GM23338 (cell line): ENCODE measurements at regions not wholly inside any gene's neighbourhood (a gene's known extent, or its start where the extent isn't known, plus 50 kb on each side); places are given as distances from the start of the nearest gene placed in this dataset.

ENCODE experiments used
- ATAC-seq: fragments of 200-7000 bp; cut with Tn5 transposase; 3 replicates; pipeline ENCODE4 v1.9.1; 2020
- DNase-seq: peaks from one replicate; pipeline ENCODE4 v3.0.0-alpha.2; 2015; ENCODE audit warnings: low spot score
- H2AFZ ChIP-seq: fragments of 200-600 bp; sonication (generic); 2 replicates; pipeline ENCODE4 v1.8.0; 2016; ENCODE audit warnings: antibody characterized with exemption, mild to moderate bottlenecking, moderate library complexity
- H3F3A ChIP-seq: fragments of 200-600 bp; sonication (generic); replicated peaks from 2 replicates; pipeline ENCODE4 v1.8.0; 2017; ENCODE audit warnings: antibody characterized with exemption, mixed run types, low read depth
- H3K27ac ChIP-seq: fragments of 200-600 bp; sonication (generic); 2 replicates; pipeline ENCODE4 v1.6.1; 2016; ENCODE audit warnings: low read depth
- H3K27me3 ChIP-seq: fragments of 200-600 bp; sonication (generic); 2 replicates; pipeline ENCODE4 v1.8.0; 2016; ENCODE audit warnings: mild to moderate bottlenecking, mixed run types, moderate library complexity; ENCODE audit not compliant: insufficient read depth
- H3K36me3 ChIP-seq: fragments of 200-600 bp; sonication (generic); 2 replicates; pipeline ENCODE4 v1.8.0; 2016; ENCODE audit warnings: mild to moderate bottlenecking; ENCODE audit not compliant: insufficient read depth
- H3K4me1 ChIP-seq: fragments of 200-600 bp; sonication (generic); 2 replicates; pipeline ENCODE4 v1.8.0; 2016; ENCODE audit warnings: mild to moderate bottlenecking, moderate library complexity; ENCODE audit not compliant: insufficient read depth
- H3K4me2 ChIP-seq: fragments of 200-600 bp; sonication (generic); 2 replicates; pipeline ENCODE4 v1.7.1; 2017; ENCODE audit warnings: mixed run types
- H3K4me3 ChIP-seq: fragments of 200-600 bp; sonication (generic); 2 replicates; pipeline ENCODE4 v1.6.1; 2016; ENCODE audit warnings: mixed run types
- H3K79me2 ChIP-seq: fragments of 200-600 bp; sonication (generic); replicated peaks from 2 replicates; pipeline ENCODE4 v1.8.0; 2017; ENCODE audit warnings: mild to moderate bottlenecking; ENCODE audit not compliant: insufficient read depth
- H3K9me2 ChIP-seq: fragments of 200-600 bp; sonication (generic); 2 replicates; pipeline ENCODE4 v1.8.0; 2017; ENCODE audit not compliant: insufficient read depth
- H4K20me1 ChIP-seq: fragments of 200-600 bp; sonication (generic); replicated peaks from 2 replicates; pipeline ENCODE4 v1.8.0; 2017; ENCODE audit warnings: mild to moderate bottlenecking; ENCODE audit not compliant: insufficient read depth
- H3K27ac Mint-ChIP-seq: 2 replicates; pipeline ENCODE4 v1.8.0; 2020; ENCODE audit warnings: inconsistent platforms, mild to moderate bottlenecking, moderate library complexity, mixed read lengths
- H3K27me3 Mint-ChIP-seq: 3 replicates; pipeline ENCODE4 v1.8.0; 2022; ENCODE audit warnings: low read depth, mild to moderate bottlenecking, moderate library complexity, mixed read lengths, inconsistent platforms; ENCODE audit not compliant: insufficient read depth, poor library complexity
- H3K36me3 Mint-ChIP-seq: 3 replicates; pipeline ENCODE4 v1.8.0; 2021; ENCODE audit warnings: low read depth, mild to moderate bottlenecking, inconsistent platforms, moderate library complexity, mixed read lengths
- H3K4me1 Mint-ChIP-seq: 3 replicates; pipeline ENCODE4 v1.8.0; 2020; ENCODE audit warnings: mild to moderate bottlenecking, inconsistent platforms, mixed read lengths
- H3K4me3 Mint-ChIP-seq: 3 replicates; pipeline ENCODE4 v1.8.0; 2021; ENCODE audit warnings: moderate library complexity, mild to moderate bottlenecking, inconsistent platforms, mixed read lengths
- H3K9me3 Mint-ChIP-seq: 3 replicates; pipeline ENCODE4 v1.8.0; 2020; ENCODE audit warnings: moderate library complexity, mild to moderate bottlenecking, inconsistent platforms, mixed read lengths
- CREB1 ChIP-seq: fragments of 250-450 bp; sonication (Bioruptor Pico); IDR thresholded peaks from 2 replicates; pipeline ENCODE4 v1.5.0; 2020; ENCODE audit warnings: low read depth, mild to moderate bottlenecking, moderate library complexity
- CTCF ChIP-seq, 2 experiments: fragments of 200-600 bp in 1 of 2; sonication (generic) in 1 of 2; conservative IDR thresholded peaks; 2 replicates each; pipeline versions ENCODE4 v1.5.1 to v1.6.1; 2016 to 2017; ENCODE audit warnings: antibody characterized with exemption in 2 of 2, low read depth in 2 of 2, mild to moderate bottlenecking in 2 of 2, moderate library complexity in 1 of 2
- ETS1 ChIP-seq: IDR thresholded peaks from 2 replicates; pipeline ENCODE4 v1.6.1; 2016; ENCODE audit warnings: antibody characterized with exemption
- EZH2 ChIP-seq: fragments of 200-600 bp; sonication (generic); IDR thresholded peaks from one replicate; pipeline ENCODE4 v1.8.0; 2017; ENCODE audit warnings: antibody characterized with exemption, mild to moderate bottlenecking, low read depth; ENCODE audit not compliant: unreplicated experiment
- EZH2phosphoT487 ChIP-seq: fragments of 200-600 bp; sonication (generic); IDR thresholded peaks from one replicate; pipeline ENCODE4 v1.8.1; 2018; ENCODE audit warnings: antibody characterized with exemption; ENCODE audit not compliant: unreplicated experiment
- JUNB ChIP-seq: IDR thresholded peaks from one replicate; pipeline ENCODE4 v1.6.1; 2016; ENCODE audit warnings: antibody characterized with exemption; ENCODE audit not compliant: unreplicated experiment
- REST ChIP-seq: IDR thresholded peaks from one replicate; pipeline ENCODE4 v1.6.1; 2018; ENCODE audit warnings: antibody characterized with exemption; ENCODE audit not compliant: unreplicated experiment
- STAT1 ChIP-seq: IDR thresholded peaks from one replicate; pipeline ENCODE4 v1.6.1; 2016; ENCODE audit warnings: antibody characterized with exemption; ENCODE audit not compliant: unreplicated experiment
- ZNF331 ChIP-seq: fragments of 250-450 bp; sonication (Bioruptor Pico); IDR thresholded peaks from 2 replicates; pipeline ENCODE4 v1.5.0; 2020; ENCODE audit warnings: low read depth, mild to moderate bottlenecking, moderate library complexity

GRCh38 chr2:16113568-16113967 is 173.2 kb downstream of the MYCN start (continued):
- TF ChIP-seq JUNB (no peak), STAT1 (no peak), EZH2 (no peak), CTCF (conservative IDR thresholded peaks at IDR 0.05; ENCODE audit: low read depth in 2 of 2) (no peak), ZNF331 (CRISPR knock-in tag) (no peak)

- H2AFZ ChIP-seq = no peak overlapping the region
- H3K4me3 Mint-ChIP-seq = no peak overlapping the region
- no peak overlapping the region for H3K27ac ChIP-seq
- H3K9me3 Mint-ChIP-seq = no peaks in the 10 kb centered on the region; the same call in 2 of the 3 replicates
- no peaks in the 10 kb centered on the region for H3K27me3 ChIP-seq
- H3K4me1 Mint-ChIP-seq = peaks cover 26% of the 10 kb centered on the region
- H3K36me3 ChIP-seq = no peaks in the 10 kb centered on the region
- no peaks in the 10 kb centered on the region for H3F3A ChIP-seq
- ATAC-seq = no peak
- DNase-seq = no peak
- no peak overlapping the region for H3K4me3 ChIP-seq
- H3K4me1 ChIP-seq = peaks cover 9% of the 10 kb centered on the region; the same call in 1 of the 2 replicates
- H4K20me1 ChIP-seq = no peaks in the 10 kb centered on the region
- peaks cover 7% of the 10 kb centered on the region; the same call in 1 of the 2 replicates for H3K9me2 ChIP-seq
- H3K27me3 Mint-ChIP-seq = no peaks in the 10 kb centered on the region
- no peak overlapping the region for H3K27ac Mint-ChIP-seq
- H3K4me2 ChIP-seq = no peak overlapping the region
- H3K79me2 ChIP-seq = no peaks in the 10 kb centered on the region
- TF ChIP-seq STAT1 (no peak), EZH2phosphoT487 (no peak), EZH2 (no peak), ETS1 (no peak), CREB1 (CRISPR knock-in tag) (no peak), REST (no peak), CTCF (conservative IDR thresholded peaks at IDR 0.05; ENCODE audit: low read depth in 2 of 2) (no peak), JUNB (no peak), ZNF331 (CRISPR knock-in tag) (no peak)
- H3K36me3 Mint-ChIP-seq = no peaks in the 10 kb centered on the region
Observed at GRCh38 chr2:16112972-16113560, 172.7 kb downstream of the MYCN start.
